ENCODE measurements at regions not wholly inside any gene's neighbourhood (a gene's known extent, or its start where the extent isn't known, plus 50 kb on each side); places are given as distances from the start of the nearest gene placed in this dataset.
"Not testable (repeated sequence)": the region's sequence is repeated elsewhere in the genome, so short reads cannot be mapped to it uniquely, and the experiment has no call there.

- DNase-seq: no peak
Measured at GRCh38 chr7:91569728-91570457, 305.7 kb downstream of the FZD1 start.

- DNase-seq: no peak
Measured at GRCh38 chr7:91570560-91570959, 306.3 kb downstream of the FZD1 start.

GRCh38 chr7:91571601-91572000, 307.4 kb downstream of the FZD1 start:
- no peak for DNase-seq

- DNase-seq: no peak
Measured at GRCh38 chr7:91573405-91573804, 307.1 kb downstream of the MTERF1 start.

GRCh38 chr7:91576459-91576858, 304.0 kb downstream of the MTERF1 start:
- not testable (repeated sequence) for DNase-seq

GRCh38 chr7:91579837-91580236, 300.7 kb downstream of the MTERF1 start:
- DNase-seq: no peak

GRCh38 chr7:91582799-91583477, 297.6 kb downstream of the MTERF1 start:
- no peak for DNase-seq

- no peak for DNase-seq
Measured at GRCh38 chr7:91596287-91596686, 284.2 kb downstream of the MTERF1 start.

GRCh38 chr7:91598791-91599190, 281.7 kb downstream of the MTERF1 start:
- no peak for DNase-seq

GRCh38 chr7:91600112-91600511, 280.4 kb downstream of the MTERF1 start:
- no peak for DNase-seq

GRCh38 chr7:91603707-91604106, 276.8 kb downstream of the MTERF1 start:
- no peak for DNase-seq

- DNase-seq: no peak
Measured at GRCh38 chr7:91608606-91609005, 271.9 kb downstream of the MTERF1 start.

GRCh38 chr7:91609525-91609924, 271.0 kb downstream of the MTERF1 start:
- no peak for DNase-seq

- DNase-seq: no peak
Measured at GRCh38 chr7:91614431-91614830, 266.1 kb downstream of the MTERF1 start.

GRCh38 chr7:91618776-91619765, 261.4 kb downstream of the MTERF1 start:
- DNase-seq: no peak

- no peak for DNase-seq
Measured at GRCh38 chr7:91620827-91621226, 259.7 kb downstream of the MTERF1 start.

- DNase-seq: not testable (repeated sequence)
Measured at GRCh38 chr7:91627324-91627723, 253.2 kb downstream of the MTERF1 start.

GRCh38 chr7:91628742-91629141, 251.8 kb downstream of the MTERF1 start:
- no peak for DNase-seq

GRCh38 chr7:91630581-91631380, 249.7 kb downstream of the MTERF1 start:
- no peak for DNase-seq

GRCh38 chr7:91632234-91632940, 248.1 kb downstream of the MTERF1 start:
- no peak for DNase-seq

- DNase-seq: no peak
Measured at GRCh38 chr7:91633013-91633441, 247.5 kb downstream of the MTERF1 start.
